22Rv1 (cell line): ENCODE measurements at regions not wholly inside any gene's neighbourhood (a gene's known extent, or its start where the extent isn't known, plus 50 kb on each side); places are given as distances from the start of the nearest gene placed in this dataset.

Experiments used
- CTCF ChIP-seq: fragments of 450-650 bp; IDR thresholded peaks from 2 replicates; pipeline ENCODE4 v1.5.1; 2017; ENCODE audit warnings: mild to moderate bottlenecking
- ZFX ChIP-seq: fragments of 450-650 bp; IDR thresholded peaks from 2 replicates; pipeline ENCODE4 v1.6.1; 2017; ENCODE audit warnings: antibody characterized with exemption, borderline replicate concordance

- TF ChIP-seq CTCF (no peak), ZFX (no peak)
These were observed 78.3 kb upstream of the CHST9 start for GRCh38 chr18:27263369-27263768.
